GM19467 (cell line): ENCODE measurements at regions not wholly inside any gene's neighbourhood (a gene's known extent, or its start where the extent isn't known, plus 50 kb on each side); places are given as distances from the start of the nearest gene placed in this dataset.

ENCODE experiments used
- ATAC-seq: cut with Tn5 transposase; IDR thresholded peaks from one replicate; pipeline ENCODE4 v1.9.1; 2021; ENCODE audit warnings: mild to moderate bottlenecking, moderate library complexity; ENCODE audit not compliant: unreplicated experiment

GRCh38 chrX:130974323-130974722 is 71.3 kb upstream of the ENOX2 start:
- no peak for ATAC-seq

DNA sequence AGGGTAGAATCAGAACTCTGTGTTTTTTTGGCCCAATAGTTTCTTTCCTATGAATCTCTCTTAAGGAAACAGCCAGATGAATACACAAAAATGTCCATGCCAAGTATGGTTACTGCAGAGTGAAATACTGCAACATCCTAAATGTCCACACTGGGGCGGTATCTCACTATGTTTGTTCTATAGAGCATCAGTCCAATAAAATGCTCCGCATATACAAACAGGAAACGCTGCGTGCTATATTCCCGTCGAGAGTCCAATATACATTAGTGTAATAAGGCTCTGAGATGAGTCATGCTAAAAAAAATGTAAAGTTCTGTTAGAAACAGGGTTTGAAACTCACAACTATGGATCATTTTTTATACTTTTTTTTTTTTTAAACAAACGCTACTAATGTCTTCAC is 72.9 kb upstream of the ENOX2 start:
- peak; percentile 76 for ATAC-seq

DNA sequence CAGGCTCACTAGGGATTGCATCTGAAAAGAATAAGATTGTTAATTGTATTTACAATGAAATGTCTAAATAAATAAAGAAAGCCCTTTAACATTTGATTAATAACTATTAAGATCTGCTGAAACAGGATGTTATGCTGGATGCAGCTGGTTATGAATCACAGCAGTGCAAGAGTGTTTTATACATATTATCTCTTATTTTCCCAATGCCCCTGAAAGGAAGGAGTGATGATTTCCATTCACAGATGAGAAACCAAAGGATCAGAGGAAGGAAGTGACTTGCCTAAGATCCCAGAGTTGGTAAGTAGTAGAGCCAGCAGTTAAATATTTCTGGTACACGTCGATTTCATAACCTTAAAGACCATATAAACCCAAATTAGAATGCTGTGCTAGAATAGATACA is 76.3 kb upstream of the ARHGAP36 start:
- ATAC-seq, result no peak

- no peak for ATAC-seq
These were observed 73.4 kb upstream of the ARHGAP36 start for GRCh38 chrX:130984782-130985181.

DNA sequence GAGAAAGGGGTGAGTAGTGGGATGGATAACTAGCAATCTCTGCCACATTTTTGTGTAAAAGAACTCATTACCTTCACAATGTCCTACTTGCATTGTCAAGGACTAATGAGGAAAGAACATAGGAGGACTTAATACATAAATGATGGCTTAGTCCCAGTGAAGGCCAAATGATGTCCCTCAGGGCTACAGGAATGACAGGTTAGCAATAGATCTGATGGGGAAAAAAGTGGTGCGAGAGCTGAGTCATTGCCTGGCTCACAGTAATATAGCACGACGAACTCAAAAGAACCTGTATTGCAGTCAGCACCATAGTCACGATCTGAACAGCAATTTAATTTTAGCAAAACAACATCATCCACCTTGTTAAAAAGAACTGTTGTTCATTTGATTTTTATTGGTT is 70.9 kb upstream of the ARHGAP36 start:
- no peak for ATAC-seq

GRCh38 chrX:130990723-130991122 is 67.4 kb upstream of the ARHGAP36 start:
- no peak for ATAC-seq

DNA sequence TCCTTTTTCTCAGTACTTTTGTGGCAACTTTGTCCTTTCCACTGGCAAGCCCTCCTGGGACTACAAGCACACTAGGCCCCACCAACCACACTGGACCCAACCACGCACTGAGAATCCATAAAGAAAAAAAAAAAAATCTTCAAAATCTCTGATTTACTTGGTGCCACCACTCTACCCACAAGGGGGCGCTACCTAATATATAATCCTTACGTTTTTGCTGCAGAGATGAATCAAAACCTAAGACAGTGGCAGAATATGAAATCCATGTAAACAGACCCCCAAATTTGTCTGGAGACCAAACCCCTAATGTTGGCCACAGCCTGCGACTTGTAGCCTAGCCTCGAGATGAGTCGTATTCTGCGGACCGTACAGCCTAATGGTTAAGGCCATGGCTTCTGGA is 63.5 kb upstream of the ARHGAP36 start:
- ATAC-seq, result no peak

DNA sequence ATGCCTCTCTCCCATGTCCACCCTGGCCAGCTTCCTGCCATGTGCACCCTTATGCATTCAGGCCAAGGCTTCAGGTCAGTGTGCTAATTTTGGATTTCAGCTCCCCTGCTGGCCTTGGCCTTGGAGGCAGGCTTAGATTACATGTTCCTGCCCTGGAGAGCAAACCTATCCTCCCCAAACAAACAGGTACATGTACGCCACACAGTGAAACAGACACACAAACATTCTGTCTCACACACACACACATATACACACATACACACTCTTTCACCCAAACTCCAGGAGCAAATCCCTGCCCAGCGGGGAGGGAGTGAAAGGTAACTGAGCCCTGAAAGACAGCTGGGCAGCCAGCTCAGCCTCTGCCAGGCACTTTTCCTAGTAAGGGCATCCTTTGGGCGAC is 62.7 kb upstream of the ARHGAP36 start:
- ATAC-seq, result no peak

DNA sequence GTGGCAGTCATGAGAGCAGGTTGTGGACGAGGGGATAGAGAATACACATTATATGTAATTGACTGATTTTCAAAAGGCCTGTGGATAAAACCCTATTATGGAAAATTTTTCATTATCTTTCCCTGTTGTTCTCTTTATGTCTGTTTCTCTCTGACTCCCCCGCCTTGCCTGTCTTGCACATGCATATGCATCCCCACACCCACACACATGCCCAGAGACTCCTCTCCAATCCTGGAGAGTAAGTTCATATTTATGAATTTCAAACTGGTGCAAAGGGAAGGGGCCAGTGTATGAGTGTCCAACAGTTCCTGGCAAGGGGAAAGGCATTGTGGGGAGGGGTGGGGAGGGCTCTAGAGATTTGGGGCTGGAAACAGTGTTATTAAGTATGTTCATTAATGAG is 60.8 kb upstream of the ARHGAP36 start:
- no peak for ATAC-seq

- ATAC-seq, result no peak
These were observed 58.8 kb upstream of the ARHGAP36 start for GRCh38 chrX:130999360-130999759.
